Adrenal gland (tissue), 5 donors: ENCODE measurements at regions not wholly inside any gene's neighbourhood (a gene's known extent, or its start where the extent isn't known, plus 50 kb on each side); places are given as distances from the start of the nearest gene placed in this dataset.

Experiments used
- CTCF ChIP-seq, 6 experiments: fragments of 450-650 bp in 4 of 6; fragments of 200-600 bp in 2 of 6; sonication (generic) in 1 of 6; IDR thresholded peaks; 1 replicate in 5 of 6; 2 replicates in 1 of 6; pipeline versions ENCODE4 v1.5.1 to v1.8.0; 2016 to 2021; ENCODE audit warnings: antibody characterized with exemption in 6 of 6, mild to moderate bottlenecking in 2 of 6, moderate library complexity in 1 of 6
- POLR2A ChIP-seq, 2 donors: fragments of 450-650 bp; IDR thresholded peaks; one replicate each; pipeline ENCODE4 v1.6.1; 2017; ENCODE audit warnings: antibody characterized with exemption in 2 of 2, mild to moderate bottlenecking in 2 of 2, moderate library complexity in 1 of 2
- donor health status: DM: no; HTN: no; CAD: no.

- TF ChIP-seq CTCF (IDR thresholded peaks at IDR 0.05) (no peak), POLR2A (IDR thresholded peaks at IDR 0.05) (no peak)
Measured at GRCh38 chrX:115425359-115425758, 135.6 kb upstream of the PLS3 start.
